Erythroblast (primary cell): ENCODE measurements at regions not wholly inside any gene's neighbourhood (a gene's known extent, or its start where the extent isn't known, plus 50 kb on each side); places are given as distances from the start of the nearest gene placed in this dataset.

Experiments
- DNase-seq, 2 experiments: peaks; one replicate each; lab custom pipeline; 2025; lab: John Stamatoyannopoulos, UW
- GATA1 ChIP-seq: IDR thresholded peaks from 2 replicates; pipeline ENCODE4 v1.6.1; 2011; ENCODE audit warnings: low read depth, mild to moderate bottlenecking, control low read depth, low read length, moderate library complexity
- POLR2A ChIP-seq: IDR thresholded peaks from 2 replicates; pipeline ENCODE4 v1.6.1; 2011; ENCODE audit warnings: mild to moderate bottlenecking, low read length

DNA sequence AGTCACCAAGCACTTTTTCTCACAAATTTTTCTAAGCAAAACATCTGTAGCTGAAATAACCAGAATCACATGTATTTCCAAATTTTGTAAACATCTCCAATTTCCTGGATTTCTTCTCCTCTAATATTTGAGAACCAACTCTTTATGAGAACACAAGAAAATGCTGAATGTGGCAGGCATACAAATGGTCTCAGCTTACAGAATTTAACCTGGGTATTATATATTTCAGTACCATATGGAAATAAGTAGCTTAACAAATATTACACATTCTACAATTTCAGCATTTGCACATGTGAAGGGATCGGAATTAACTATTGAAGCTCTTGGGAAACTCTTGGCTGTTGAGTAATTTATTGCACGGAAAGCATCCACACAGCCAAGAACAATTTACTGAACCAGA is 92.5 kb downstream of the TBXT start:
- DNase-seq = no peak
- TF ChIP-seq GATA1 = no peak
- no peak for TF ChIP-seq POLR2A

DNA sequence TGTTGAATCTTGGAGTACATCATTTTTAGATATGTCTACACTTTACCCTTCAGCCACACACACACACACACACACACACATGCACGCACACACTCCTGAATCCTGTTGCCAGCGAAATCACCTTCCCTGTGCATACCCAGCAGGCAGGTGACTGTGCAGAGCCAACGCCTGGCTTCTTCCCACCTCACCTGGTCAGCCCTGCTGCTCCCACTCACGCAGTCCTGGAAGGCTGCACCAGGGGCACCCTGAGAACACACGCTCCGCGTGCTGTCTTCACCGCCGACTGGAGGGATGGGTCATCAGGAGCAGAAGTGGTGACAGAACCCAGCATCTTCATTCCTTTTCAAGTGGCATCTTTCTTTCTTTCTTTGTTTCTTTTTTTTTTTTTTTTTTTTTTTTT is 94.6 kb downstream of the TBXT start:
- no peak for TF ChIP-seq GATA1
- no peak for TF ChIP-seq POLR2A
- no peak for DNase-seq

GRCh38 chr6:166068768-166069167 is 98.9 kb downstream of the TBXT start:
- DNase-seq = no peak
- TF ChIP-seq POLR2A (no peak), GATA1 (no peak)

DNA sequence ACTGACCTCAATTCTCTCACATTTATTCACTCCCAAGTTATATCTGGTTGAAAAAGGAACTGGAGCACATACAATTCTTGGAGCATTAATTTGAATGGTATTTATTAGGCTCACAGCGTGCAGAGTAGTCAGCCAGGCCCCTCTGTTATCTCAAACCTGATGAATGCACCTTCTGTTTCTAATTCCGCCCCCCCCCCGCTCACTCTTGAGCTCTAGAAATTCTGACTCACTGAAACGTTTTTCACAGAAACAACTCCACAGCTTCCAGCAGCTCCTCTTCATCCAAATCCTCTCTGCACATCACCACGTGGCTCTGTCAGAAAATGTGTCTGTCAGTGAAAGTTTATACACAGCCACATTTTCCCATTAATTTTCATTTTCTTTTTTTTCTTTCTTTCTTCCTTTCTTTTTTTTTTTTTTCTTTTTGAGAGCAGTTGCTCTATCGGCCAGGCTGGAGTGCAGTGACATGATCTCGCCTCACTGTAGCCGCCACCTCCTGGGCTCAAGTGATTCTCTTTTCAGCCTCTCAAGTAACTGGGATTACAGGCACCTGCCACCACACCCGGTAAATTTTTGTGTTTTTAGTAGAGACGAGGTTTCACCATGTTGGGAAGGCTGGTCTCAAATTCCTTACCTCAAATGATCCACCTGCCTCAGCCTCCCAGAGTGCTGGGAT is 109.4 kb downstream of the TBXT start:
- no peak for DNase-seq
- TF ChIP-seq GATA1 (no peak), POLR2A (no peak)

GRCh38 chr6:166057431-166057830 is 110.2 kb downstream of the TBXT start:
- no peak for TF ChIP-seq POLR2A
- TF ChIP-seq GATA1 = no peak
- DNase-seq = no peak

- no peak for TF ChIP-seq GATA1
- no peak for TF ChIP-seq POLR2A
- no peak for DNase-seq
These were observed 111.0 kb downstream of the TBXT start for GRCh38 chr6:166056637-166057036.

- TF ChIP-seq GATA1 = no peak
- TF ChIP-seq POLR2A = no peak
- DNase-seq = no peak
These were observed 111.8 kb downstream of the TBXT start for GRCh38 chr6:166055801-166056200.

GRCh38 chr6:166052837-166053236 is 114.8 kb downstream of the TBXT start:
- TF ChIP-seq GATA1 (no peak), POLR2A (no peak)
- no peak for DNase-seq

DNA sequence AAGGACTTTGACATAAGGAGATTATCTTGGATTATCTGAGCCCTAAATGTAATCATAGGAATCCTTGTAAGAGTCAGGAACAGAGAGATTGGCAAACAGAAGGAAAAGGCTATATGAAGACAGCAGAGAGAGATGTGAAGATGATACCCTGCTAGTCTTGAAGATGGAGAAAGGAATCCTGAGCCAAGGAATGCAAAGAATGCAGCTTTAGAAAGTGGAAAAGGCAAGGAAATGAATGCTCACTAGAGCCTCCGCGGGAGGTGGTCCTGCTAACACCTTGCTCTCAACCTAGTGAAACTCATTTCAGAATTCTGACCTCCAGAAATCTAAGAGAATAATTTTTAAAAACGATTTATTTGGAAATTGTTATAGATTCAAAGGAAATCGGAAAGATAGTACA is 117.1 kb downstream of the TBXT start:
- no peak for DNase-seq
- TF ChIP-seq GATA1 (no peak), POLR2A (no peak)

- no peak for DNase-seq
- no peak for TF ChIP-seq POLR2A
- no peak for TF ChIP-seq GATA1
These were observed 120.7 kb downstream of the TBXT start for GRCh38 chr6:166046982-166047381.

- TF ChIP-seq GATA1 (no peak), POLR2A (no peak)
- no peak for DNase-seq
These were observed 121.4 kb downstream of the TBXT start for GRCh38 chr6:166046226-166046625.

- DNase-seq = no peak
- no peak for TF ChIP-seq POLR2A
These were observed 121.8 kb downstream of the TBXT start for GRCh38 chr6:166045860-166046200.

DNA sequence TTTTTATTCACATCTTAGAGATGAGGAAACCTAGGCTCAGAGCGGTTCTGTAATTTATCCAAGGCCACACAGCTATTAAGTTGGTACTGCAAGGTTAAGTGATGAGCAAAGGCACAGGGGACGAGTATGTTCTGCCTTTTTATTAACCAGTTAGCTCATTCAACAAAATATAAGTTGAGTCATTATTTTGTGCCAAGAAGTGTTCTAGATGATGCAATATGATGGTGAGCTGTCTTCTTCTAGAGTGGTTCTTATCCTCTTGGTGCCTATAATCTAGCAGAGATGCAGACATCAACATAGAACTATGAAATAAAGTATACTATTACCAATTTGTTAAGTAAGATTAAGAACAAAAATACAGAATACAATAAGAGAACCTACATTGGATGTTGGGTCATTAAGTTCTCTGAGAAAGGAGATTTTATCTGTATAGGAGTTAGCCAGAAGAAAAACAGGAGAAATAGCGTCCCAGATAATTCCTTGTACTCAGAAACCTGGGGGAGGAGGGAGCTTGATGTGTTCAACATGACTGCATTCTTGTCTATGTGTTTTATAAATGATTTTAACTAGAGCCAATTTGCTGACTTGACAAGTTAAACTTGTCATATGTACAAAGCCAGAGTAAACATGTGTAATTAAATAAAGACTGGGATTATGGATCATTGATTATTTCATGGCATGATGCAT is 122.3 kb downstream of the TBXT start:
- DNase-seq = no peak
- TF ChIP-seq POLR2A (no peak), GATA1 (no peak)

DNA sequence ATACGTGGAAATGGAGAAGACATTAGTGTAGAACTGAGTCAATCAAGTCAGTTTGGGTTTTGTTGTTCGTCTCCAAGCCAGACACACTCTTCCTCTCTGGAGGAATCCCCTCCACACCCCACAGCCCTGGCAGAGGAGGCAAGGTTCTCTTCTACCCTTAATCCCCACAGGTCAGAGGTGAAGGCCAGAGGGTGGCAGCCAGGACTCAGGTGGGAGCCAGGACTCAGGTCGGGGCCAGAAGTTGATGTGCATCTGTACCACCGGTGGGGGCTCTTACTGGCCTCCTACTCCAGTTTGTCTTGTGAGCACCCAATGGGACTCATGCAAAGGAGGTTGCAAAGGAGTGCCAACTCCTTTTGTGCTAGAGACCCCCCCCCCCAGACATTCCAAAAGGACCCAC is 126.4 kb downstream of the TBXT start:
- DNase-seq = no peak
- no peak for TF ChIP-seq POLR2A
- TF ChIP-seq GATA1 = no peak

DNA sequence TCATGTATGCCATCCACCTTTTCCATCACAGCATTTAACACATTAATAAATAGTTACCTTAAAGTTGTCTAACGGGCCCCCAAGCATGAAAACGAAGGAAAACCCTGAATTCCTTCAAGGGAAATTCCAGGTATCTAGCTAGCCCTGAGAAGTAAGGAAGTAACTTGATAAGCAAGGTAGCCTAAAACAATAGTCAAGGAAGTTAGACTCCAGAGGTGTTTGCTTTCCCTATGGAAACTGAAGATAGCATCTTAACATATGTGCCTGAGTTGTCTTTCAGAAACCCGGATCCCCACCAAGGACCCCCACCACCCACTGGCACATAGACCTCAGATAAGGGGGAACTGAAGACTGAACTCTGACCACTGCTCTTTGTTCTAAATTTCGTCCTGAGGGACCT is 127.4 kb downstream of the TBXT start:
- no peak for DNase-seq
- TF ChIP-seq POLR2A (no peak), GATA1 (no peak)
